Mesenchymal stem cell (in vitro differentiated cells and primary cell): ENCODE measurements at regions not wholly inside any gene's neighbourhood (a gene's known extent, or its start where the extent isn't known, plus 50 kb on each side); places are given as distances from the start of the nearest gene placed in this dataset.
A peak's percentile ranks its signal among the peaks of the same experiment; 100 is the strongest.

Experiments used
- DNase-seq: peaks from one replicate; pipeline ENCODE4 v3.0.0-alpha.2; 2013
- H2AFZ ChIP-seq: one replicate; pipeline ENCODE4 v1.6.1; 2013; ENCODE audit warnings: low read depth, mild to moderate bottlenecking, control low read depth, inconsistent platforms, low read length, moderate library complexity
- H2AK5ac ChIP-seq: 2 replicates; pipeline ENCODE4 v1.6.1; 2013; ENCODE audit warnings: low read length, moderate library complexity, mild to moderate bottlenecking, inconsistent platforms; ENCODE audit not compliant: severe bottlenecking
- H2BK120ac ChIP-seq: one replicate; pipeline ENCODE4 v1.6.1; 2013; ENCODE audit warnings: low read depth, mild to moderate bottlenecking, inconsistent platforms, low read length, moderate library complexity
- H2BK12ac ChIP-seq, 2 experiments: one replicate each; pipeline ENCODE4 v1.6.1; 2013; ENCODE audit warnings: inconsistent platforms in 2 of 2, low read length in 2 of 2, mild to moderate bottlenecking in 2 of 2, moderate library complexity in 2 of 2, control low read depth in 1 of 2
- H2BK15ac ChIP-seq: one replicate; pipeline ENCODE4 v1.6.1; 2013; ENCODE audit warnings: mild to moderate bottlenecking, low read depth, inconsistent platforms; ENCODE audit not compliant: poor library complexity, severe bottlenecking
- H2BK5ac ChIP-seq: 2 replicates; pipeline ENCODE4 v1.6.1; 2013; ENCODE audit warnings: low read depth, mild to moderate bottlenecking, low read length, control low read depth, inconsistent platforms; ENCODE audit not compliant: poor library complexity, severe bottlenecking
- H3K14ac ChIP-seq, 2 experiments: one replicate each; pipeline ENCODE4 v1.6.1; 2013; ENCODE audit warnings: inconsistent platforms in 2 of 2, low read length in 2 of 2, control low read depth in 1 of 2, mild to moderate bottlenecking in 1 of 2, moderate library complexity in 1 of 2
- H3K18ac ChIP-seq, 2 experiments: one replicate each; pipeline ENCODE4 v1.6.1; 2013; ENCODE audit warnings: inconsistent platforms in 2 of 2, low read length in 2 of 2, control low read depth in 1 of 2, low read depth in 1 of 2, mild to moderate bottlenecking in 1 of 2
- H3K23ac ChIP-seq, 2 experiments: one replicate each; pipeline ENCODE4 v1.6.1; 2013; ENCODE audit warnings: inconsistent platforms in 2 of 2, low read length in 2 of 2, mild to moderate bottlenecking in 2 of 2, moderate library complexity in 2 of 2, control low read depth in 1 of 2
- H3K27ac ChIP-seq: 2 replicates; pipeline ENCODE4 v1.5.1; 2013; ENCODE audit warnings: mild to moderate bottlenecking, moderate library complexity, low read length, control low read depth, inconsistent platforms; ENCODE audit not compliant: poor library complexity, severe bottlenecking
- H3K27me3 ChIP-seq, 2 experiments: 2 replicates each; pipeline versions ENCODE4 v1.6.1 to v1.7.0; 2013; ENCODE audit warnings: low read length in 2 of 2, mild to moderate bottlenecking in 2 of 2, moderate library complexity in 2 of 2, control low read depth in 1 of 2, inconsistent platforms in 1 of 2; ENCODE audit not compliant: control insufficient read depth in 1 of 2, insufficient read depth in 1 of 2
- H3K36me3 ChIP-seq, 2 experiments: 2 replicates each; pipeline versions ENCODE4 v1.6.1 to v1.7.0; 2013; ENCODE audit warnings: low read length in 2 of 2, control low read depth in 1 of 2, inconsistent platforms in 1 of 2, low read depth in 1 of 2, mild to moderate bottlenecking in 1 of 2; ENCODE audit not compliant: insufficient read depth in 2 of 2, control insufficient read depth in 1 of 2
- H3K4ac ChIP-seq, 2 experiments: one replicate each; pipeline ENCODE4 v1.6.1; 2013; ENCODE audit warnings: inconsistent platforms in 2 of 2, low read length in 2 of 2, mild to moderate bottlenecking in 2 of 2, moderate library complexity in 2 of 2, control low read depth in 1 of 2, low read depth in 1 of 2
- H3K4me1 ChIP-seq: 2 replicates; pipeline ENCODE4 v1.6.1; 2013; ENCODE audit warnings: low read depth, low read length, control low read depth; ENCODE audit not compliant: control insufficient read depth, insufficient read depth
- H3K4me2 ChIP-seq: 2 replicates; pipeline ENCODE4 v1.6.1; 2013; ENCODE audit warnings: low read length, mild to moderate bottlenecking, inconsistent platforms; ENCODE audit not compliant: poor library complexity, severe bottlenecking
- H3K4me3 ChIP-seq, 2 experiments: 2 replicates each; pipeline versions ENCODE4 v1.5.1 to v1.7.0; 2013; ENCODE audit warnings: low read length in 2 of 2, mild to moderate bottlenecking in 2 of 2, control low read depth in 1 of 2, low read depth in 1 of 2; ENCODE audit not compliant: insufficient read depth in 1 of 2
- H3K79me1 ChIP-seq: replicated peaks from 2 replicates; pipeline ENCODE4 v1.6.1; 2013; ENCODE audit warnings: mild to moderate bottlenecking, control low read depth, low read length, inconsistent platforms; ENCODE audit not compliant: poor library complexity, severe bottlenecking
- H3K9ac ChIP-seq: 2 replicates; pipeline ENCODE4 v1.7.0; 2013; ENCODE audit warnings: mild to moderate bottlenecking, low read length, moderate library complexity
- H3K9me3 ChIP-seq: 2 replicates; pipeline ENCODE4 v1.7.0; 2013; ENCODE audit warnings: mild to moderate bottlenecking, low read length; ENCODE audit not compliant: control insufficient read depth
- H4K8ac ChIP-seq: one replicate; pipeline ENCODE4 v1.6.1; 2013; ENCODE audit warnings: inconsistent platforms, mild to moderate bottlenecking, low read length, moderate library complexity
- H4K91ac ChIP-seq: one replicate; pipeline ENCODE4 v1.6.1; 2013; ENCODE audit warnings: mild to moderate bottlenecking, low read length, inconsistent platforms
- WGBS: methylation state at CpG from one replicate; pipeline ENCODE4 v1.1.7; 2013; ENCODE audit warnings: mixed read lengths; 5-methylcytosine and 5-hydroxymethylcytosine counted together

- 89% methylated on average over 7 of the region's 7 CpGs for WGBS
Observed at GRCh38 chr17:13967416-13967815, 101.9 kb upstream of the COX10 start.

GRCh38 chr17:13970531-13970930, 98.8 kb upstream of the COX10 start:
- no peak overlapping the region for H4K8ac ChIP-seq
- H3K9ac ChIP-seq: no peak overlapping the region
- no peak overlapping the region for H2AFZ ChIP-seq
- no peak overlapping the region for H3K23ac ChIP-seq
- H3K27ac ChIP-seq: no peak overlapping the region
- H4K91ac ChIP-seq: no peak overlapping the region
- H3K14ac ChIP-seq: no peak overlapping the region
- H3K79me1 ChIP-seq: no peaks in the 10 kb centered on the region
- no peak overlapping the region for H2BK5ac ChIP-seq
- no peak overlapping the region for H3K4ac ChIP-seq
- no peak overlapping the region for H3K4me2 ChIP-seq
- no peaks in the 10 kb centered on the region for H3K27me3 ChIP-seq
- H2BK120ac ChIP-seq: no peak overlapping the region
- no peak for DNase-seq
- no peaks in the 10 kb centered on the region for H3K9me3 ChIP-seq
- no peak overlapping the region for H2BK15ac ChIP-seq
- H3K18ac ChIP-seq: no peak overlapping the region
- H3K36me3 ChIP-seq: no peaks in the 10 kb centered on the region
- WGBS: 92% methylated on average over 5 of the region's 5 CpGs
- H3K4me1 ChIP-seq: no peaks in the 10 kb centered on the region
- H2BK12ac ChIP-seq: no peak overlapping the region
- no peak overlapping the region for H2AK5ac ChIP-seq
- peak overlapping the region in 1 of 2 experiments; percentile 49 for H3K4me3 ChIP-seq

More at GRCh38 chr17:13967416-13967815, 101.9 kb upstream of the COX10 start:
- Histone ChIP-seq H3K79me1 (no peaks in the 10 kb centered on the region), H3K27ac (no peak overlapping the region), H3K4me2 (no peak overlapping the region), H3K9me3 (no peaks in the 10 kb centered on the region), H3K9ac (no peak overlapping the region), H2BK12ac (no peak overlapping the region), H2BK5ac (no peak overlapping the region), H3K36me3 (no peaks in the 10 kb centered on the region), H3K4me3 (no peak overlapping the region), H3K4me1 (no peaks in the 10 kb centered on the region), H3K4ac (no peak overlapping the region), H3K14ac (no peak overlapping the region), H3K27me3 (no peaks in the 10 kb centered on the region), H3K23ac (no peak overlapping the region), H2BK120ac (no peak overlapping the region), H4K91ac (no peak overlapping the region), H3K18ac (no peak overlapping the region), H4K8ac (no peak overlapping the region), H2AK5ac (no peak overlapping the region), H2BK15ac (no peak overlapping the region), H2AFZ (no peak overlapping the region)
- no peak for DNase-seq

DNA sequence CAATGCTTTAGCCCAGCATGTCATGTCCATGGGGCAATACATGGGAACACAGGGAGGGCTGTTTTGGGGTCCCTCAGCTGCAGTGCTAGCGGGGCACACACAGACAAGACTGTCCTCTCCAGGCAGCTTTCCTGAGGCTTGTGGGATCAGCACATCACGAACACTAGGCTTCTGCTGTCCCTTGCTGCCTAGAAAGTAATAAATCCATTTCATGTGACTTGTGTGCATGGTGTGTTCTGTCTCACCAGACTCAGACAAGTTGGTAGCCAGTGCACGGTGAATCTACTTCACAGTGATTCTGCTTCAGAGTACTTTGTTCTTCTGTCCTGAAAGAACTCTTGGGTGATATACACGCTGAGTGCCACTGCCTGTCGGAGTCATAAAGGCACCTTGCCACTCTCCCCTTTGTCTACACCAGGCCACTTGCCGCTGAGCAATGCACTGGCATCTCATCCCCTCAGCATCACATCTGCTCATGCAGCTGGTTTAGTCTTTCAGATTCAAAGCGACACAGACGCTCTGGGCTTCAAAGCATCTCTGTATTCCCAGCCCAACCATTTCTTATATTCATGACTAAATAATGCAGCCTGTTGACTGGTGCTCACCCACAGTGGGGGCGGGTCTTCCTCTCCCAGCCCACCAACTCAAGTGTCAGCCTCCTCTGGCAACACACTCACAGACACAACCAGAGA, 95.2 kb upstream of the COX10 start:
- H2AFZ ChIP-seq: no peak overlapping the region
- no peak for DNase-seq
- no peaks in the 10 kb centered on the region for H3K36me3 ChIP-seq
- H3K4me3 ChIP-seq: no peak overlapping the region
- no peak overlapping the region for H3K23ac ChIP-seq
- 77% methylated on average over 9 of the region's 9 CpGs for WGBS
- no peak overlapping the region for H2BK120ac ChIP-seq
- no peak overlapping the region for H2BK12ac ChIP-seq
- no peaks in the 10 kb centered on the region for H3K27me3 ChIP-seq
- no peak overlapping the region for H3K4me2 ChIP-seq
- no peaks in the 10 kb centered on the region for H3K79me1 ChIP-seq
- H2BK15ac ChIP-seq: no peak overlapping the region
- no peak overlapping the region for H3K9ac ChIP-seq
- H3K18ac ChIP-seq: peak overlapping the region in 1 of 2 experiments; percentile 41
- no peak overlapping the region for H2AK5ac ChIP-seq
- H3K14ac ChIP-seq: peak overlapping the region in 1 of 2 experiments; percentile 66
- H4K8ac ChIP-seq: no peak overlapping the region
- H3K4me1 ChIP-seq: no peaks in the 10 kb centered on the region
- H4K91ac ChIP-seq: no peak overlapping the region
- no peak overlapping the region for H2BK5ac ChIP-seq
- no peak overlapping the region for H3K4ac ChIP-seq
- no peaks in the 10 kb centered on the region for H3K9me3 ChIP-seq
- H3K27ac ChIP-seq: no peak overlapping the region

DNA sequence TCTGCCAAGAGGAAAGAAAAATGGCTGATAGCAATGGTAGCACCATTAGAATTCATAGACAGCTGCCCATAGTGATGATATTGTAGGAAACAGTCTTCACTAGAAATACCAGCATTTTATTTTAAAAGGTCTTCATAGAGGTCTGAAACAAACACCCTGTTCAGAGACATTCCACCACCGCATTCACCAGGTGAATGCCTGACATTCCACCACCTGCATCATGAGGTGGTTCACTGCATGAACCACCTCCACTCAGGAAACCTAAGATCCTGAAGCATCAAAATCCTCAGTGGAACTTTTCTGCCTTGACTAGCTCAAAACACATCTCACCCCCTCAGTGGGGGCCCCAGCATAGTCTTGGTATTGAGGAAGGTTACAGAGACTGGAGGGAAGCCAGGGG, 91.5 kb upstream of the COX10 start:
- Histone ChIP-seq H3K36me3 (no peaks in the 10 kb centered on the region), H2BK12ac (no peak overlapping the region), H2AFZ (no peak overlapping the region), H3K4me2 (no peak overlapping the region), H4K91ac (no peak overlapping the region), H3K18ac (no peak overlapping the region), H3K14ac (no peak overlapping the region), H2BK15ac (no peak overlapping the region), H3K4me1 (no peaks in the 10 kb centered on the region), H4K8ac (no peak overlapping the region), H3K79me1 (no peaks in the 10 kb centered on the region), H3K9me3 (no peaks in the 10 kb centered on the region), H3K4ac (no peak overlapping the region), H2AK5ac (no peak overlapping the region), H3K27me3 (no peaks in the 10 kb centered on the region), H3K27ac (no peak overlapping the region), H2BK5ac (no peak overlapping the region), H3K23ac (no peak overlapping the region), H3K4me3 (no peak overlapping the region), H3K9ac (no peak overlapping the region), H2BK120ac (no peak overlapping the region)
- WGBS: 94% methylated on average over 1 of the region's 1 CpG
- DNase-seq: no peak
